OCI-LY3 (cell line): ENCODE measurements at regions not wholly inside any gene's neighbourhood (a gene's known extent, or its start where the extent isn't known, plus 50 kb on each side); places are given as distances from the start of the nearest gene placed in this dataset.
A peak's percentile ranks its signal among the peaks of the same experiment; 100 is the strongest.

Experiments
- H2AFZ ChIP-seq: fragments of 200-600, 300-600 bp; shearing (Covaris generic); 2 replicates; pipeline ENCODE4 v1.6.0; 2014; ENCODE audit warnings: antibody characterized with exemption, low read depth, low read length
- H3K27ac ChIP-seq: fragments of 200-600, 300-600 bp; sonication (generic); 2 replicates; pipeline ENCODE4 v1.5.1; 2014; ENCODE audit warnings: mild to moderate bottlenecking, low read length, moderate library complexity, mixed read lengths
- H3K27me3 ChIP-seq: fragments of 200-600, 300-600 bp; sonication (generic); 2 replicates; pipeline ENCODE4 v1.6.1; 2014; ENCODE audit warnings: low read depth, low read length, mixed read lengths
- H3K36me3 ChIP-seq: fragments of 200-600, 300-600 bp; sonication (generic); replicated peaks from 2 replicates; pipeline ENCODE3; 2014; ENCODE audit warnings: low read depth, low read length, mixed read lengths
- H3K4me1 ChIP-seq: fragments of 300-600, 200-600 bp; sonication (generic); 2 replicates; pipeline ENCODE4 v1.6.1; 2014; ENCODE audit warnings: low read length, mixed read lengths
- H3K4me2 ChIP-seq: fragments of 200-600, 300-600 bp; sonication (generic); 2 replicates; pipeline ENCODE4 v1.6.1; 2014; ENCODE audit warnings: low read length, mixed read lengths
- H3K4me3 ChIP-seq: fragments of 300-600, 200-600 bp; sonication (generic); 2 replicates; pipeline ENCODE4 v1.5.1; 2014; ENCODE audit warnings: antibody characterized with exemption, mild to moderate bottlenecking, low read length, moderate library complexity
- H3K79me2 ChIP-seq: fragments of 300-600, 200-600 bp; shearing (Covaris generic); 2 replicates; pipeline ENCODE4 v1.6.1; 2014; ENCODE audit warnings: mild to moderate bottlenecking, low read length, mixed read lengths
- H3K9ac ChIP-seq: fragments of 300-600, 200-600 bp; shearing (Covaris generic); 2 replicates; pipeline ENCODE4 v1.6.0; 2014; ENCODE audit warnings: mild to moderate bottlenecking, low read length, moderate library complexity
- H3K9me3 ChIP-seq: fragments of 200-600, 300-600 bp; shearing (Covaris generic); 2 replicates; pipeline ENCODE4 v1.6.1; 2014; ENCODE audit warnings: low read length, mixed read lengths; ENCODE audit not compliant: insufficient read depth
- H4K20me1 ChIP-seq: fragments of 200-600, 300-600 bp; sonication (generic); 2 replicates; pipeline ENCODE4 v1.6.1; 2016; ENCODE audit warnings: low read length, mixed read lengths; ENCODE audit not compliant: insufficient read depth
- EZH2phosphoT487 ChIP-seq: fragments of 200-600 bp; shearing (Covaris generic); IDR thresholded peaks from 2 replicates; pipeline ENCODE4 v1.6.1; 2018; ENCODE audit warnings: antibody characterized with exemption, mixed run types, low read depth
- TF ChIP-seq, protein P1 (sequence below): fragments of 200-600, 300-600 bp; sonication (generic); IDR thresholded peaks from 2 replicates; pipeline ENCODE4 v1.5.1; 2014; ENCODE audit warnings: antibody characterized with exemption, low read length, low read depth

GRCh38 chr13:46489586-46490023 lies 63.4 kb upstream of the LRCH1 start:
- no peaks in the 10 kb centered on the region for H3K27me3 ChIP-seq
- peaks cover 10% of the 10 kb centered on the region for H3K4me1 ChIP-seq
- H3K9me3 ChIP-seq, result peaks cover 24% of the 10 kb centered on the region
- H2AFZ ChIP-seq, result no peak overlapping the region
- no peak overlapping the region for H3K4me3 ChIP-seq
- H3K79me2 ChIP-seq, result no peaks in the 10 kb centered on the region
- peaks cover 15% of the 10 kb centered on the region for H3K36me3 ChIP-seq
- H3K4me2 ChIP-seq, result peak overlapping the region; percentile 2; the same call in 1 of the 2 replicates
- H3K9ac ChIP-seq, result no peak overlapping the region
- H4K20me1 ChIP-seq, result no peaks in the 10 kb centered on the region
- H3K27ac ChIP-seq, result no peak overlapping the region
- TF ChIP-seq EZH2phosphoT487, result no peak
- TF ChIP-seq, protein P1, sequence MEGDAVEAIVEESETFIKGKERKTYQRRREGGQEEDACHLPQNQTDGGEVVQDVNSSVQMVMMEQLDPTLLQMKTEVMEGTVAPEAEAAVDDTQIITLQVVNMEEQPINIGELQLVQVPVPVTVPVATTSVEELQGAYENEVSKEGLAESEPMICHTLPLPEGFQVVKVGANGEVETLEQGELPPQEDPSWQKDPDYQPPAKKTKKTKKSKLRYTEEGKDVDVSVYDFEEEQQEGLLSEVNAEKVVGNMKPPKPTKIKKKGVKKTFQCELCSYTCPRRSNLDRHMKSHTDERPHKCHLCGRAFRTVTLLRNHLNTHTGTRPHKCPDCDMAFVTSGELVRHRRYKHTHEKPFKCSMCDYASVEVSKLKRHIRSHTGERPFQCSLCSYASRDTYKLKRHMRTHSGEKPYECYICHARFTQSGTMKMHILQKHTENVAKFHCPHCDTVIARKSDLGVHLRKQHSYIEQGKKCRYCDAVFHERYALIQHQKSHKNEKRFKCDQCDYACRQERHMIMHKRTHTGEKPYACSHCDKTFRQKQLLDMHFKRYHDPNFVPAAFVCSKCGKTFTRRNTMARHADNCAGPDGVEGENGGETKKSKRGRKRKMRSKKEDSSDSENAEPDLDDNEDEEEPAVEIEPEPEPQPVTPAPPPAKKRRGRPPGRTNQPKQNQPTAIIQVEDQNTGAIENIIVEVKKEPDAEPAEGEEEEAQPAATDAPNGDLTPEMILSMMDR, result no peak

GRCh38 chr13:46487748-46488147 lies 65.2 kb upstream of the LRCH1 start:
- TF ChIP-seq EZH2phosphoT487, result no peak
- TF ChIP-seq, protein P1, result no peak
- no peak overlapping the region for H3K9ac ChIP-seq
- no peaks in the 10 kb centered on the region for H3K27me3 ChIP-seq
- H3K27ac ChIP-seq, result no peak overlapping the region
- H3K36me3 ChIP-seq, result peaks cover 24% of the 10 kb centered on the region
- no peaks in the 10 kb centered on the region for H4K20me1 ChIP-seq
- H3K79me2 ChIP-seq, result no peaks in the 10 kb centered on the region
- no peak overlapping the region for H3K4me2 ChIP-seq
- H3K4me3 ChIP-seq, result no peak overlapping the region
- H3K4me1 ChIP-seq, result peaks cover 10% of the 10 kb centered on the region
- no peak overlapping the region for H2AFZ ChIP-seq
- peaks cover 41% of the 10 kb centered on the region for H3K9me3 ChIP-seq

DNA sequence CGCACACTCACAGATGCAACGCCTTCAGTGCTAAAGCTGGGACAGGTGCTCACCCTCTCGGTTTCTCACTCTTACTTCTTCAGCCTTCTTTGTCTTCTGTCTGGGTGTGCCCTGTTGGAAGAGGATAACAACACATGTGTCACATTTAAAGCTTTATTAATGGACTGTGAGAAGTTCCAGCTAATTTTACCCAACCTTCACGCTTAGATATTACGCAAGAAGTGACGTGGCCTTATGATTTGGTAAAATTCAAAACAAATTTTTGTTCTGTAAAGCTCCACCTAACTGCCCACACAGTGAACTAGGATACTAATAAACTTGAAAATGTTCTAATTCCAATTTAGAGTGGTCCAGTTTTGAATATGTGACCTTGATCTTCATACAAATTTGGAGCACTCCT lies 66.7 kb upstream of the LRCH1 start:
- Histone ChIP-seq H4K20me1 (no peaks in the 10 kb centered on the region), H3K9ac (no peak overlapping the region), H3K9me3 (peaks cover 48% of the 10 kb centered on the region), H3K4me3 (no peak overlapping the region), H3K27ac (no peak overlapping the region), H3K27me3 (no peaks in the 10 kb centered on the region), H3K4me1 (peaks cover 10% of the 10 kb centered on the region), H3K79me2 (no peaks in the 10 kb centered on the region), H3K36me3 (peaks cover 24% of the 10 kb centered on the region), H3K4me2 (no peak overlapping the region), H2AFZ (no peak overlapping the region)
- TF ChIP-seq EZH2phosphoT487, result no peak
- TF ChIP-seq, protein P1, result no peak

GRCh38 chr13:46484561-46484960 lies 68.4 kb upstream of the LRCH1 start:
- no peak overlapping the region for H2AFZ ChIP-seq
- H3K9ac ChIP-seq, result no peak overlapping the region
- no peak overlapping the region for H3K4me3 ChIP-seq
- no peaks in the 10 kb centered on the region for H4K20me1 ChIP-seq
- no peak for TF ChIP-seq EZH2phosphoT487
- TF ChIP-seq, protein P1, result no peak
- H3K4me1 ChIP-seq, result peaks cover 1% of the 10 kb centered on the region
- H3K79me2 ChIP-seq, result no peaks in the 10 kb centered on the region
- no peak overlapping the region for H3K27ac ChIP-seq
- no peaks in the 10 kb centered on the region for H3K27me3 ChIP-seq
- H3K9me3 ChIP-seq, result peaks cover 48% of the 10 kb centered on the region
- H3K36me3 ChIP-seq, result peaks cover 24% of the 10 kb centered on the region
- H3K4me2 ChIP-seq, result no peak overlapping the region
